RWPE2 (cell line): ENCODE measurements at regions not wholly inside any gene's neighbourhood (a gene's known extent, or its start where the extent isn't known, plus 50 kb on each side); places are given as distances from the start of the nearest gene placed in this dataset.

Experiments used
- ATAC-seq: fragments of 200-7000 bp; cut with Tn5 transposase; 3 replicates; pipeline ENCODE4 v1.9.1; 2021; ENCODE audit warnings: low read depth
- DNase-seq: peaks from one replicate; pipeline ENCODE4 v3.0.0-alpha.2; 2020; ENCODE audit warnings: low spot score
- H3K27ac ChIP-seq: fragments of 450-650 bp; 2 replicates; pipeline ENCODE4 v1.5.1; 2017; ENCODE audit warnings: mild to moderate bottlenecking; ENCODE audit not compliant: poor library complexity, severe bottlenecking
- H3K27me3 ChIP-seq: fragments of 250-450 bp; sonication (Bioruptor Pico); 2 replicates; pipeline ENCODE4 v1.5.1; 2021; ENCODE audit warnings: mild to moderate bottlenecking, moderate library complexity; ENCODE audit not compliant: insufficient read depth, poor library complexity, severe bottlenecking
- H3K36me3 ChIP-seq: fragments of 250-450 bp; sonication (Bioruptor Pico); 2 replicates; pipeline ENCODE4 v1.5.1; 2020; ENCODE audit warnings: low read depth, mild to moderate bottlenecking, moderate library complexity
- H3K4me1 ChIP-seq: fragments of 250-450 bp; sonication (Bioruptor Pico); 2 replicates; pipeline ENCODE4 v1.5.1; 2021; ENCODE audit warnings: mild to moderate bottlenecking, moderate library complexity; ENCODE audit not compliant: insufficient read depth, poor library complexity, severe bottlenecking
- H3K4me3 ChIP-seq: fragments of 250-450 bp; sonication (Bioruptor Pico); 2 replicates; pipeline ENCODE4 v1.5.1; 2021; ENCODE audit warnings: mild to moderate bottlenecking, moderate library complexity; ENCODE audit not compliant: severe bottlenecking
- H3K9me3 ChIP-seq: fragments of 250-450 bp; sonication (Bioruptor Pico); 2 replicates; pipeline ENCODE4 v1.5.1; 2021; ENCODE audit warnings: mild to moderate bottlenecking, moderate library complexity; ENCODE audit not compliant: severe bottlenecking
- CTCF ChIP-seq: fragments of 450-650 bp; IDR thresholded peaks from one replicate; pipeline ENCODE4 v1.5.1; 2017; ENCODE audit warnings: mild to moderate bottlenecking, moderate library complexity; ENCODE audit not compliant: poor library complexity, severe bottlenecking

- H3K4me3 ChIP-seq = no peak overlapping the region
- no peak for TF ChIP-seq CTCF
- H3K36me3 ChIP-seq = 0 out of 2 replicates have a peak, but pooled peaks cover 3% of the 10 kb centered on the region
- H3K27ac ChIP-seq = peak overlapping the region; percentile 97
- DNase-seq (no peak), ATAC-seq (no peak)
- H3K9me3 ChIP-seq = no peaks in the 10 kb centered on the region
- H3K4me1 ChIP-seq = peaks cover 39% of the 10 kb centered on the region
- no peaks in the 10 kb centered on the region for H3K27me3 ChIP-seq
Observed at GRCh38 chr4:20196476-20196875, 55.2 kb upstream of the SLIT2 start.

- 0 out of 2 replicates have a peak, but pooled peaks cover 3% of the 10 kb centered on the region for H3K36me3 ChIP-seq
- peak overlapping the region; percentile 97 for H3K27ac ChIP-seq
- peak; percentile 16; the same call in 1 of the 3 replicates for ATAC-seq
- no peaks in the 10 kb centered on the region for H3K27me3 ChIP-seq
- peaks cover 39% of the 10 kb centered on the region for H3K4me1 ChIP-seq
- H3K9me3 ChIP-seq = no peaks in the 10 kb centered on the region
- no peak overlapping the region for H3K4me3 ChIP-seq
- no peak for TF ChIP-seq CTCF
- DNase-seq = no peak
Observed at GRCh38 chr4:20195071-20195885, 56.4 kb upstream of the SLIT2 start.

- Histone ChIP-seq H3K27ac (peak overlapping the region; percentile 97), H3K9me3 (no peaks in the 10 kb centered on the region), H3K36me3 (0 out of 2 replicates have a peak, but pooled peaks cover 3% of the 10 kb centered on the region), H3K4me1 (peaks cover 39% of the 10 kb centered on the region), H3K27me3 (no peaks in the 10 kb centered on the region), H3K4me3 (no peak overlapping the region)
- ATAC-seq = peak; percentile 68
- no peak for TF ChIP-seq CTCF
- no peak for DNase-seq
Observed at GRCh38 chr4:20194123-20195013, 57.3 kb upstream of the SLIT2 start.

- Histone ChIP-seq H3K27me3 (no peaks in the 10 kb centered on the region), H3K9me3 (no peaks in the 10 kb centered on the region), H3K4me3 (no peak overlapping the region), H3K36me3 (0 out of 2 replicates have a peak, but pooled peaks cover 3% of the 10 kb centered on the region), H3K27ac (peak overlapping the region; percentile 97), H3K4me1 (peaks cover 39% of the 10 kb centered on the region)
- ATAC-seq (peak; percentile 69), DNase-seq (no peak)
- no peak for TF ChIP-seq CTCF
Observed at GRCh38 chr4:20193141-20193936, 58.4 kb upstream of the SLIT2 start.
